ENCODE measurements at regions not wholly inside any gene's neighbourhood (a gene's known extent, or its start where the extent isn't known, plus 50 kb on each side); places are given as distances from the start of the nearest gene placed in this dataset.

DNA sequence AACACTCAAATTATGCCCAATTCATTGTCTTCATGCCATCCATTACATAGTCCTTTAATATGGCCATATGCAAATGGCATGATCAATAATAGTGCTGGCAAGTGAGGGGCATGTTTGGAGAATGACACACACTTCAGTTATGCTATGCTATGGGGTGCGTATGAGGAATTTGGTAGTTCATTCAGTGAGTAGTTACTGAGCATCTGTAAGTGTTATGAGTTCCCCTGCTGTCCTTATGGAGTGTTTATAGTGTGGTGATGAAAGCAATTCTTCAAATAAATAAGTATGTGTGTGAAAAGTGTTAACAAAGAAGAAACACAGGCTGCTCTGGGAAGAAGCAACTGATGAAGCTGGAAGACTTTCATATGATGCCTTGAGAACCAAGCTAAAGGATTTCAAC, 383.7 kb upstream of the SLC14A2 start:
- DNase-seq: no peak

DNA sequence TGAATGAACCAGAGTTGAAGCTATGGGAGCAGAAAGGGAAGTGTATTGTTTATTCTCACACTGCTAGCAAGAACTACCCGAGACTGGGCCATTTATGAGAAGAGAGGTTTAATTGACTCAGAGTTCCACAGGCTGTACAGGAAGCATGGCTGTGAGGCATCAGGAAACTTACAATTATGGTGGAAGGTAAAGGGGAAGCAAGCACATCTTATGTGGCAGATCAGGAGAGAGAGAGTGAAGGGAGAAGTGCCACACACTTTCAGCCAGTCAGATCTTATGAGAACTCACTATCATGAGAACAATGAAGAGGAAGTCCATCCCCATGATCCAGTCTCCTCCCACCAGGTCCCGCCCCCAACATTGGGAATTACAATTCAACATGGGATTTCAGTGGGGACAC, 383.2 kb upstream of the SLC14A2 start:
- DNase-seq: no peak

- DNase-seq: no peak
Observed at GRCh38 chr18:45236676-45237075, 378.6 kb upstream of the SLC14A2 start.

GRCh38 chr18:45237343-45238098, 377.8 kb upstream of the SLC14A2 start:
- DNase-seq: no peak

DNA sequence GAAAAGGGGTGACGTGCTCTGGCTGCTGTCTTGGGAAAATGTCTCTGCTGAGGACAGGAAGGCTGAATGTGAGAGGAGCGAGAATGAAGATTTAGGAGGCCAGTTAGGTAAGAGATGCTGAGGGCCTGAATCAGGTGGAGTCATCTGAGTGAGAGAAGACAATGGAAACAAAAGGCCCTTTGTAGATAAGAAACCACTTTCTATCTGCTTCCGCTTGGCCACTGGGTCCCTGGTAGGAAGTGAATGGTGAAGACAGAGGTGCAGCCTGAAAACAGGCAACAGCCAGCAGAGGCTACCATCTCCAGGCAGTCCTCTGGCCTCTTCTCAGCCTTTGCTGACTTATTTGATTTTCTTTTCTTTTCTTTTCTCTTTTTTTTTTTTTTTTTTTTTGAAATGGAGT, 374.0 kb upstream of the SLC14A2 start:
- DNase-seq: no peak

GRCh38 chr18:45241982-45242565, 373.2 kb upstream of the SLC14A2 start:
- no peak for DNase-seq

DNA sequence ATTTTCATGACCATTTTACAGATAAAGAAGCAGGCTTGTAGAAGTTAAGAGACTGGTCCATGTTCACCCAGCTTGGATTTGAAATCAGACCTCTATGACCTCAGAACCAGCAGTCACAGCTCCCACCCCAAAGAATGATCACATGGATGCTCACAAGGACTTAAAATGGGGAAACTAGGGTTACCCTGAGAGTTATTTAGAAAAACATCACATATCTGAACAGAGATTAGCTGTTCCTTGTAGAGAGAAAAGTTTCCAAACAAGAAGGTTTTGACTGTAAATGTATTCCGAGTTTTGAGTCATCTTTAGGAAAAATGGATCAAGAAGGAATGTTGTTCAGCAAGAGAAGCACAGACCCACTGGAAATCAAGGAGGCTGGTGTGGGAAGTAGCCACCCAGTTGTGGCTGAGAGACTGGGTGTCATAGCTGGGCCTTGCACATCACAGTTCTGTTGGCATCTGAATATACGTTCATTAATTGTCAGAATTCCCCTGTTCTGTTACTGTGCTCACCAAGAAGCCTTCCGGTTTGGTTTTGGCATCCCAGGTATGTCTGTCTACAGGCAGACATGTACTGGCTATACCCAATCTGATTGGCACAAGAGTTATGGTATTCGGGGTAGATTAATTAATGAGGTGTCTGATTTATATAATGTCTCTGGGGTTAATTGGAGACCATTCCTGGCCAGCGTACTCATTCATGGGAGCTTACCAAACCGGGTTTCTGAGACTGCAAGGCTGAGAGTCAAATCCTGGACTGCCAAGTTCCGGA, 371.8 kb upstream of the SLC14A2 start:
- no peak for DNase-seq

GRCh38 chr18:45245091-45245511, 370.2 kb upstream of the SLC14A2 start:
- no peak for DNase-seq

DNA sequence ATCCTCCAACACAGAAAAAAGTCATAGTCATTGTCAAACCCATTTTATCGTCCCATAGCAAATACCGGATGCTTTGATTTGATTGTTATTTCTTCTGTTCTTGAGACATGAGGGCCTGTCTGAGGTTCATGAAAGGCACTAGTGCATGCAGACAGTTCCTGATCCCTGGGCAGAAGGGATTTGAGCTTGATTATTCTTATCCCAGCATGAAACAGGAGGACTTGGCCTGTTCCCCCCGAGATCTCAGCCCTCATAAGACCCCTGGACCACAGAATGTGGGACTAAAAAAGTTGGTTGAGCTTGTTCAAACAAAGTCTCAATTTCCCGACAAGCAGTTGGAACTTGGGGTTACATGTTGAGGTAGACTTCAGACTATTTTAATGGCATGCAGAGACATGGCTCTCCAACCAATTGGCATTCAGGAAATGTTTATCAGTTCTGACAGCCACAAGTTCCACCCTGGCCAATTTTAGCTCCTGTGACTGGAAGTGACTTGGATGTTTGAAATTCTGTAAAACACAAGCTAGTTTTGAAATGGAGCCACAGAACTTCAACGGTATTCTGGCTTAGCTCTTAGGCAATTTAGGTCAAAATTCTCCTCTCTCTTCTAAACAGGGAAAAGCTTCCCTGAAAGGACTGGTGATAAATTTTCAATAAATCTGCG, 366.9 kb upstream of the SLC14A2 start:
- DNase-seq: no peak

- DNase-seq: no peak
Observed at GRCh38 chr18:45249246-45249661, 366.0 kb upstream of the SLC14A2 start.

- DNase-seq: no peak
Observed at GRCh38 chr18:45250479-45250878, 364.8 kb upstream of the SLC14A2 start.

DNA sequence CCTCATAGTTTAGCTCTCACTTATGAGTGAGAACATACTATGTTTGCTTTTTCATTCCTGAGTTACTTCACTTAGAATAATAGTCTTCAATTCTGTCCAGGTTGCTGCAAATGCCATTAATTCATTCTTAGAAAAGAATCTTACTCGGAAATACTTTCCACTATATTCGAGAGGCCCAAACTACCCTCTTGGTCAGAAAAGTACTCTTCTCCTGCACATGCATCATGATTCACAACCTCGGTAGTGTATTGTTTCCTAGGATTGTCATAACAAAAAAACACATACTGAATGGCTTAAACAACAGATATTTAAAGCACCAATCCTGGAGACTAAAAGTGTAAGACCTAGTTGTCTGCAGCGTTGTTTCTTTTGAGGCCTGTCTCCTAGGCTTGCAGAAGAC, 364.0 kb upstream of the SLC14A2 start:
- DNase-seq: no peak

DNA sequence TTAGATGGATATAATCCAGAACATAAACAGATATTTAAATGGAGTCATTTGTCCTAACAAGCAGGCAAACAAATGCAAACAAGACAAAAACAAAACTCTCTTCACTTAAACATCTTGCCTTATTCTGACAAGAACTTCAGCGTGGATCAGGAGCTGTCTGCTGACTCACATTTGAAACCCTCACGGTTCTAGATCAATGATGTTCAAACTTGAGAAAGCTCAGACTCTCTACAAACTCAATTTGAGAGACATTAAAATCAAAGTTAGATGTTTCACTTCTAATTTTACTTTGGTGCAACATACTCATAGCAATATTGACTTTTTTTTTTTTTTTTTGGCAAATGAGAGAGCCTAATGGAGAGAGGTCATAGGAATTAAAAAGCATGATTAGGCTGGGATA, 362.8 kb upstream of the SLC14A2 start:
- no peak for DNase-seq

DNA sequence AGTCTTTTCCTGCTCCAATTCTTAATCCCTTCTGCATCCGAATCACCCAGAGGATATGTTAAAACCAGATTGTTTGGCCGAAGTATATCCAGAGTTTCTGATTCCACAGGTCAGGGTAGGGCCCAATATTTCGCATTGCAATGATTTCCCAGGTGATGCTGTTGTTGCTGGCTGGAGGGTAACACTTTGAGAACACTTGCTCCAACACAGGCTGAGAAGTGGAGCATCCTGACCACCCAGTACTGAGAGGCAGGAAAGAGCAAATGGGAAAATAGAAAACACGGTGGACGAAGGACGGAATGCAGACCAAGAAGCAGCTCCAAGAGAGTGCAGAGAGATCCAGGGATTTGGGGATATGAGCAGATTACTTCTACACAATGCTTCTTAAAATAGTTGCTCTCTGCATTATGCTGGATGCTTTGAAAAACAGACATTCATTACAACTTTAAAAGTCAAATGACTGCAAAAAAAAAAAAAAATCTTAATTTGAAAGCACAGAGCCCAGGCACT, 362.2 kb upstream of the SLC14A2 start:
- DNase-seq: no peak

DNA sequence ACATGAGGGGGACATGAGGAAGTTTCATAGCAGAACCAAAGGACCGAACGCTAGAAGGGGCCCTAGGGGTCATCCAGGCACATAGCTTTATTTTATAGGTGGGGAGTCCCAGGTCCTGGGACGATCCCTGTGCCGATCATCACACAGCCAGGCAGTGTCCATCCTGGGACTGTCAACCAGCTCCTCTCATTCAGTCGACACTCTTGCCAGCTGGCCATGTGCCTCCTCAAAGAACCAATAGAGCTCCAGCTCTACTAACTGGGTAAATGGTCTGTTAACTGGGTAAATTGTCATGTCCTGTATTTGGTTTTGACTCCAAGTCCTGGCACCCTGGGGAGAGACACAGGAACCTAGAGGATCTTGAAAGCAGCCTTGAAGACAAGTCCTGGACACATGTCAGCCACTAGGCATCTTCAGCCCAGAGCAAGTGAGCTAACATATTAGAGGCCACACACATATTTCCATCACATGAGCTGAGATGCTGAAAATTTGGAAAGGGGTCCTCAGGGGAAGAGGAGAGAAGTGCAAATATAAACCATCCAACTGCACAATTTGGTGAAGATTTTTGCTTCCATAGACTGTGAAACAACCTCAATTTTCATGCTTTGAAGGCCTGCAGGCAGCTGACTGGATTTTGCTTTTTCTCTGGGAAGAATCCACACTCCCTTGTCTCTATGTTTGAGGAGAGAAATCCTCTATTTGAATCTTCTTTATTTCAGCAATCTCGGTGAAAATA, 361.1 kb upstream of the SLC14A2 start:
- DNase-seq: no peak

- DNase-seq: no peak
Observed at GRCh38 chr18:45254709-45255082, 360.6 kb upstream of the SLC14A2 start.

DNA sequence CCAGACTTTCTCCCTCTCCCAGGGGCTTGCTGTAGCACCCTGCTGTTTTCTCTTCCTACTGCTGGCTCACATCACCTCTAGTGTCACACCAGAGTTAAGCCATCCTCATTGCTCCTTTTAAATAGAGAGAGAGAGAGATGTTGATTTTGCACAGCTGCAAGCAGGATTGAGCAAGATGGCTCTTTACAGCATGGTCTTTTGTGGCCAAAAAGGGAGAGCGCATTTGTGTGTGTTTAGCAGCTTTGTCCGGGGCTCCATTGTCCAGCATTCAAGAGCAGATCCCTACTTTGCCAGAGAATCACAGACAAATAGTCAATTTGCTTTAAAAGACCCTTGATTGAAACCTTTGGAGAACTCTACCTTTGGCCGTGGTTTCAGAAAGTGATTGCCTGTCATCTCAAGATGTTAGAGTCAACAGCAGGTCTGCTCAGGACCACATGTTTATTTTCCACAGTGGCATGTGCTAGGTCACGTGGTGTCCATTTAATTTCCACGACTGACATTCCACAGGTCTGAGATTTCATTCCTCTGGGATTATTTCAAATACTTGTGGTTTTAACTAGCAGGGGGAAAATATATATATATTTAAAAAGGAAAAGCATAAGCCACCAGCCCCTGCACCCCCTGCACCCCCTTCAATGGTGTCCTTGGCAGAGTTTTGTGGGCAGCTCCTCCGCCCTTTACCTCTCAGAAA, 359.9 kb upstream of the SLC14A2 start:
- DNase-seq: no peak

DNA sequence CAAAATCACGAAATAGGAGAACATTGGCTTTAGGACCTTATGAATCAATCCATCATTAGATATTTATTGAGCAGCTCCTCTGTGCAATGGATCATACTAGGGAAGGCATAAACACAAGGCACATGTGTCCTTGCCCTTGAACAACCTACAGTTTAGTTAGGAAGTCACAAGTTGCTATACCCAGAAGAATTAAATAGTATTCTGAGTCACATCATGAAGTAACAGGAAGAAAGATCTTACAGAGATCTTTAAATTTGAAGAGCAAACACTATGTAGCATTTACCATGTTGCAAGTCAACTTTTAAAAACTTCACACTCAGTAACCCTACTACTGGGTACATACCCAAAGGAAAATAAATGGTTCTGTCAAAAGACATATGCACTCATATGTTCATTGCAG, 355.2 kb upstream of the SLC14A2 start:
- no peak for DNase-seq

DNA sequence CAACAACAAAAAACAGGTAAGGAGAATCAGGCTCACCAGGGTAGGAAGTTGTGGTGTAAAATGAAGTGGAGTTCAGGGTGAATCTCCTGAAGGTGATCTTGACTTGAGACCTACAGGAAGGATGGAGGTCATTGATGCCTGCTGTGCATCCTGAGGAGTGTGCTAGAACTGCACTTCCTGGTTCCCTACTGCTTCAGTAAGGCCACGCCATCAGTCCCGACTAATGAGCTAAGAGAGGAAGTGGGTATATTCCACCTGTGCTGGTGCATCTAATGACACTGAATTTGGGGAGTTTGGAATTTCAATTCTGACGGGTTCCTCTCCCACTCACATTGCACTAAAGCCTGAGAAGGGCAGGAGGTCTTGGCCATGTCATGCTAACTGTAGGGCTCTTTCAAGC, 349.3 kb upstream of the SLC14A2 start:
- no peak for DNase-seq

GRCh38 chr18:45267622-45268021, 347.7 kb upstream of the SLC14A2 start:
- no peak for DNase-seq

DNA sequence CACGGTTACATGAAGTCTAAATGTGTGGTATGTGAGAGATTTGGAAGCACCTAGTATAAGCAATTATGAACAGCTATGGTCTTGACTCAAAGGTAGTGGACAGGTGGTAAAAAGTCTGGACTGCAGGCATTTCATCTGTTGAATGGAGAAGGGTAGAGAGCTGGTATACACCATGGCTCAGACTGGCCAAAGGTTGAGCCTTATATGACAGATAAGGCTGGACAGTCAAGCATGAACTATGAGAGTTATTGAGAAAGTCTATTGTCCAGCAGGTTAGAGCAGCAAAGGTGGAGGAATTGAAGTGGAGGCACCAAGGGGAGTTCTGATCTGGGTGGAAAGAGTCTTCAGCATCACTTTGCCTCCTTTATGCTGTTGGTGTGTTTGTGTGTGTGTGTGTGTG, 346.7 kb upstream of the SLC14A2 start:
- DNase-seq: no peak

DNA sequence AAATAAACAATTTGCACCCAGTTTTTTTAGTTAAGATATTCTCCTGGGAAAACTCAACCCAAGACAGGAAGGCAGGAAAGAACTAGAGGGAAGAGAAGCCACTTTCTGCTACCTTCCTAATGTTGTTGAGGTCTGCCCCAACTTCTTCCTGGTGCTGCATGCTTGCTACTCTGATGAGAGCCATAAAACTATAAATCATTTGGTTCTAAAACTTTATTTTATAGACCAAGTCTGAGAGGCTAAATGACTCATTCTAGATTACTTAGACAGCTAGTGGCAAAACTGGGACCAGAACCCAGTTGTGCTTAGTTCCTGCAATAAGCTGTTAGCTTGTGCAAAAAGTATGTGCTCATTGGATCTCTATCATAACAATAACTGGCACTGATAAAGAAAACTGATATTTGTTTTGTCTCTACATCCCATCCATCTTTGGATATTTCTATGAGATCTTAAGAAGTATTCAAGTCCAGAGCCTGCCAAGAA, 344.9 kb upstream of the SLC14A2 start:
- no peak for DNase-seq

All from CD4-positive, alpha-beta T cell treated with Interleukin-4 for 4 hours (primary cell).